ENCODE measurements at regions not wholly inside any gene's neighbourhood (a gene's known extent, or its start where the extent isn't known, plus 50 kb on each side); places are given as distances from the start of the nearest gene placed in this dataset.

DNA sequence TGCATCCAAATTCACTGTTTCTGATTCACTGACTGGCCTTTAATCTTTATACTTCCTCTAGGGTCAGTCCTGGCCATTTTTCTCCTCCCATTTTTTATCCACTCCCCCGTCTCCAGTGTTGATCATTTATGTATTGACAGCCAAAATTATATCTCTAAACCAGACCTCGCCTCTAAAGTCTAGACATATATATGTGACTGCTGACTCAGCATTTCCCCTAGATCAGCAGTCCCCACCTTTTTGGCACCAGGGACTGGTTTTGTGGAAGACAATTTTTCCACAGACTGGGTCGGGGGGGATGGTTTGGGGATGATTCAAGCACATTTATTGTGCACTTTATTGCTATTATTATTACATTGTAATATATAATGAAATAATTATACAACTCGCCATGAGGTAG is 88.3 kb upstream of the DAAM1 start:
- TF ChIP-seq, protein P1, sequence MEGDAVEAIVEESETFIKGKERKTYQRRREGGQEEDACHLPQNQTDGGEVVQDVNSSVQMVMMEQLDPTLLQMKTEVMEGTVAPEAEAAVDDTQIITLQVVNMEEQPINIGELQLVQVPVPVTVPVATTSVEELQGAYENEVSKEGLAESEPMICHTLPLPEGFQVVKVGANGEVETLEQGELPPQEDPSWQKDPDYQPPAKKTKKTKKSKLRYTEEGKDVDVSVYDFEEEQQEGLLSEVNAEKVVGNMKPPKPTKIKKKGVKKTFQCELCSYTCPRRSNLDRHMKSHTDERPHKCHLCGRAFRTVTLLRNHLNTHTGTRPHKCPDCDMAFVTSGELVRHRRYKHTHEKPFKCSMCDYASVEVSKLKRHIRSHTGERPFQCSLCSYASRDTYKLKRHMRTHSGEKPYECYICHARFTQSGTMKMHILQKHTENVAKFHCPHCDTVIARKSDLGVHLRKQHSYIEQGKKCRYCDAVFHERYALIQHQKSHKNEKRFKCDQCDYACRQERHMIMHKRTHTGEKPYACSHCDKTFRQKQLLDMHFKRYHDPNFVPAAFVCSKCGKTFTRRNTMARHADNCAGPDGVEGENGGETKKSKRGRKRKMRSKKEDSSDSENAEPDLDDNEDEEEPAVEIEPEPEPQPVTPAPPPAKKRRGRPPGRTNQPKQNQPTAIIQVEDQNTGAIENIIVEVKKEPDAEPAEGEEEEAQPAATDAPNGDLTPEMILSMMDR (IDR thresholded peaks at IDR 0.05) = no peak

DNA sequence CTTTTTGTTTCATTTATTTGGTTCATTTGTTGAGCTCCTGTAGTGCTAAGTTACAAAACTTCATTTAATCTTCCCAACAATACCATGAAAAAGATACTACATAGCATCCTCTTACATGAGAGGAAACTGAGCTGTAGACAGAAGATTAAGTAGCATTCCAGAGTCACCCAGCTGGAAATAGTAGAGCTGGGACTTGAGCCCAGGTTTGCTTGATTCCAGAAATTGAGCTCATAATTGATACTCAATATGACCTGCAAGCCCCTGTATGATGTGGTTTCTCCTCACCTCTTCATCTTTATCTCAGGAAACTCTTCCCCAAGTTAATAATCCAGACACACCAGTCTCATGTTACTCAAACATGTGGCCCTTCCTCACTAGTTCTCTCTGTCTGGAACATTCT is 87.0 kb upstream of the DAAM1 start:
- TF ChIP-seq, protein P1 (IDR thresholded peaks at IDR 0.05) = no peak

- TF ChIP-seq, protein P1 (IDR thresholded peaks at IDR 0.05) = no peak
Measured at GRCh38 chr14:59103396-59103795, 85.1 kb upstream of the DAAM1 start.

DNA sequence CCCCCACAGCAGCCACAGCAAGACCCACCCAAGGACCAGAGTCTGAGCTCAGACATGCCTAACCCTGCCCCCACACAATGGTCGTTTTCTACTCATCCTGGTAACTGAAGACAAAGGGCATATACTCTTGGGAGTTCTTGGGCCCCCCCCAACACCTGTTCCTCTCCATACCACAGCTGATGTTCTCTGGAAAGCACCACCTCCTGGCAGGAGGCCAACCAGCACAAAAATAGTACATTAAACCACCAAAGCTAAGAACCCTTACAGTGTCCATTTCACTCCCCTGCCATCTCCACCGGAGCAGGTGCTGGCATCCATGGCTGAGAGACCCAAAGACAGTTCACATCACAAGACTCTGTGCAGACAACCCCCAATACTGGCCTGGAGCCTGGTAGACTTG is 80.6 kb upstream of the DAAM1 start:
- TF ChIP-seq, protein P1 (IDR thresholded peaks at IDR 0.05) = no peak

DNA sequence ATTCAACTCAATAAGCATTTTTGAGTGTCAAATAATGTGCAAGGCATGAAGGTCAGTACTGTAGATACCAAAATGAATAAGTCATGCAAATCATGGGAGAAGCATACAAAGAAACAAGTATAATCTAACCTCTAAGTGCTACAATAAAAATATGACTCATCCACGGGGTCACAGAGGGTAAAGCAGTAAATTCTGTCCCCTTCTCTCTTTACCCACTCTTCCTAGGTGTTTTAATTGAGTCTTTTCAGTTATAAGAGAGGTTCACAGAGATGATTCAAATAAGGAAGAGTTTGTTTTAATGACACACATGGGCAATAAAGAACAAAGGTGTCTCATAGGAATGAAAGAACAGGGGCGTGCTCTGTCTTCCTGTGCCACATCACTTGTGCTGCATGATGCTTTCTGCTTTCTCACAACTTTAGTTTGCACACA is 71.5 kb upstream of the DAAM1 start:
- TF ChIP-seq, protein P1 (IDR thresholded peaks at IDR 0.05) = no peak

DNA sequence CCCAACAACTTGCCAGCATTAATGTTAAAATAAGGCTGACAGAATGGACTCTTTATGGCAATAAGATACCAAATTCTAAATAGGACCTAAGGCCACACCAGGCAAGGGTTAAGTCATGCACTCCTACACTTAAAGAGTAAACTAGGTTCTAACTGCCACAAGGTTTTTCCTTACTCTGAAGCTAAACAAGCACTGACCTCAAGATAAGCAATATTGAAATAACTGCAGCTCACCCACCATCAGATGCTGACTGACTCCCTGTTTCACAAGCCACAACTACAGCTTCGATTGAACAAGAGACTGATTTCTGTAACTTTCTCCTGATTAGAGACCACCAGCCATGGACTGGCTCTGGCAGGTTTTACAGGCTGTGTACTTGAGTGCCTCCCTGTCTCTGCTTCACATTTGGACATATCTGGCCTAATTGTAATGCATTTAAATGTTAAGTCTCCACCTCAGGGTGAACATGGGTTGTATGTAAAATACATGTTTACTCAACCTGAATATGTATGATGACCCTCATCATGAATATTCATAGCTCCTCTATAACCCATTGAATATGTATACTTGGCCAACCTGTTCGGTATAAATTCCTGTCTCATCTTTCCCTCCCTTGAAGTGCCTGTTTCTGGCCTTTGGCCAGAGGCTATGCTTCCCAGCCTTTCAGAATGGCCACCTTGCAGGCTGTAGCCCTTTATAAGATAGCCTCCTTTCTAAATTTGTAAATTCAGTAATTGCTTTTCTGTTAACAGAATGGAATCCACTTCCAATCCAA is 70.5 kb upstream of the DAAM1 start:
- TF ChIP-seq, protein P1 (IDR thresholded peaks at IDR 0.05) = no peak

DNA sequence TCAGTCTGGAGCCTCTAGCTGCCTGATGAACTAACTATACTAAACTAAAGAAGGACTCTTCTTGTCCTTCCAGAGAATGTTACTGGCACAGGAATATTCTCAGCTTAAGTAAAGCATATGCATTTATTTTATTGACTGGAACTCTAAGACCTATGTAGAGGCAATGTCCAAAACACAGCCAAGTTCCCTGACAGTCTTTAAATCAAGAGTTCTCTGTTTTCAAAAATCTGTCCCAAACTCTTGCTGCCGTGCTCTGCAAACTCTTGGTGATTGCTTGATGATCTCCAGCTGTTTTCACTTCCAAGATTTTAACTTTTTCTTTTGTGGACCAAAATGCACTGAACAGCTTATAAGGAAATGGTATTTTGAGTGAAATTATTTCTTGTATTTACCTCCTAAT is 67.5 kb upstream of the DAAM1 start:
- TF ChIP-seq, protein P1 (IDR thresholded peaks at IDR 0.05) = no peak

- TF ChIP-seq, protein P1 (IDR thresholded peaks at IDR 0.05) = no peak
Measured at GRCh38 chr14:59123531-59123930, 64.9 kb upstream of the DAAM1 start.

Data from LNCAP (cell line).